Fibroblast of skin of abdomen (primary cell): ENCODE measurements at regions not wholly inside any gene's neighbourhood (a gene's known extent, or its start where the extent isn't known, plus 50 kb on each side); places are given as distances from the start of the nearest gene placed in this dataset.

ENCODE experiments used
- DNase-seq: peaks from one replicate; pipeline ENCODE4 v3.0.0-alpha.2; 2013

- no peak for DNase-seq
These were observed 579.6 kb downstream of the USP25 start for GRCh38 chr21:16309250-16309971.

GRCh38 chr21:16310176-16310575, 580.4 kb downstream of the USP25 start:
- no peak for DNase-seq

DNA sequence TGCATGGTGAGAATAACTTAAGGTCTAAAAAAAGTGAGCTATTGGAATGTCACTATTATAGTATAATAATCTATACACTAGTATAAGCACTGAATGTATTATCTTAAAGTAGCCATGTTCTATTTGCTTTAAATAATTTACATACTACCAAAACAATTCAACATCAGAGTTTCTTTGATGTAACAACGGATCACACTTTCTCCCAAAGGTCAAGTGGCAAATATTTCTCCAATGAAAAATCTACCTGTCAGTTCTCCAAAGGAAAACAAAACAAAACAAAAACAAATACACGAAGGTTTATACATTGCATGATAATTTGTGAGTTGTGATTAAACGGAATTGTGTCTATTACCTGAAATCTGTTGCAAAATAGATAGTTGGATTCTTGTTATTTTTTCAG, 581.4 kb downstream of the USP25 start:
- no peak for DNase-seq

GRCh38 chr21:16312321-16312720, 582.5 kb downstream of the USP25 start:
- peak; percentile 14 for DNase-seq

- no peak for DNase-seq
These were observed 585.4 kb downstream of the USP25 start for GRCh38 chr21:16315223-16315622.

GRCh38 chr21:16318651-16319300, 589.0 kb downstream of the USP25 start:
- no peak for DNase-seq

DNA sequence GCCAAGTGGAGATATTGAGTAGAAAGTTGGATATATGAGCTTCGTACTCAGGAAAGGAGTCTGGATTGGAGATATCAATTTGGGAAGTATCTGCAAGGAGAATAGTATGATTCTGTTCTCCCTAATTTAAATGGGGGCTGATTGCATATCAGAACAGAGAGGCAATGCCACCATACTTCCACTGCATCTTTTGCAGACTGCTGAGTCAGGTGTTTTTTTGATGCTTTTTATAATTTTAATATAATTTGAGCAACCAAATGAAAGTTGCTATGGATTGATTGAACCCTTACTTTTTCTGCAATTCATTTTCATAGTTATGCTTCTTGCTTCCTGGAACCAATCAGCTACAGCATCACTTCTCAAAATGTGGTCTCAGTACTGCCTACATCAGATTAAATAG, 590.3 kb downstream of the USP25 start:
- no peak for DNase-seq

- DNase-seq: no peak
These were observed 592.7 kb downstream of the USP25 start for GRCh38 chr21:16322454-16322853.

DNA sequence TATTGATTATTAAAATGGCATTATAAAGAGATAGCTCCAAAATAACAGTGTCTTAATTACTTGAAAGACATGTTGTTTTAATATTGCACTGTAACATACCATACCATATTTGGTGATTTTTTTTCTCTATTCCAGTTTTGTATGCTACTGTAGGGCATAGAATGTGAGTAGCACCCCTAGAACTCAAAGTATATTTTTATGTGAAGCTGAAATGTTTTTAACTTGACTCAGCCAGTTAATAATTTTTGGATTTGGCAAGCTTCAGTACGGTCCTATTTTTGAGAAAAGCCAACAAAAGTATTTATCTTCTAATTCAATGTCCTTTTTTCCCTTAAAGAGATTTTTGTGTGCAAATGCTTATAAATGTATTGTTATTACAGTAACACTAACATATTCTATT, 593.8 kb downstream of the USP25 start:
- peak; percentile 84 for DNase-seq

- DNase-seq: peak; percentile 44
These were observed 594.8 kb downstream of the USP25 start for GRCh38 chr21:16324630-16325029.

- DNase-seq: peak; percentile 77
These were observed 600.5 kb downstream of the USP25 start for GRCh38 chr21:16330082-16330907.

- DNase-seq: no peak
These were observed 601.1 kb downstream of the USP25 start for GRCh38 chr21:16330908-16331268.

DNA sequence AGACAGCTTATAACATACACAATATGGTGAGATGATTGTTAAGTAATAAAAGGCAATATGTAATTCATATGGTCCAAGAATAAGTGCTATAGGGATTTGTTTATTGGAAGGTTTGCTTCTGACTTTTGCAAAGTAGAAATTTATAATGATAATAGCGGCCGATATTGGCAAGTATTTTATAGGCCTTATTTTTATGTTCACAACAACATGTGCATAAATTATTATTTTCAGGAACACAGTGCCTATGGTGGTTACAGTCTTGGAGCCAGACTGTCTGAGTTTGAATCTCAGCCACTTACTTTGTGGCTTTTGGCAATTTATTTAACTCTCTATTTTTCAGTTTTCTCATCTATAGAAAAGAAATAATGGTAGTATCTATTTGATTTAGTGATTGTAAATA, 607.5 kb downstream of the USP25 start:
- DNase-seq: no peak

DNA sequence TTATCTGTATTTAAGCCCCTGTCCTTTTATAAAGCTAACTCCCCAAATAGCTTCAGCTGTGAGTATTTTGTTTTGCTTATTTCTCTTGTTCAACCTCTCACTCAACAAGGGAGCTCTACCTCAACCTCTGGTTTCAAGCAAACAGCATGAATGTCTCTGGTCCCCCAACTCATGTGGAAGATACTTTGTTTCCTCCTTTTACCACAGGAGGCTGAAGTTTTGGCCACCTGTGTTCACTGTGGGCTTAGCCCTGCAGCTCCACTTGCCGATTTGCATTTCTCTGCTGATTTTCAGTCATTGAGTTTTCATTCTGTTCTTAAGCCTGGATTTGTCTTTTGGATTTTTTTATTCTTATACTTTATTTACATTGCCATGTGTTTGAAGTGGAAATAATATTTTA, 613.1 kb downstream of the USP25 start:
- no peak for DNase-seq

- no peak for DNase-seq
These were observed 614.0 kb downstream of the USP25 start for GRCh38 chr21:16343776-16344175.

GRCh38 chr21:16345757-16346156, 616.0 kb downstream of the USP25 start:
- DNase-seq: no peak

DNA sequence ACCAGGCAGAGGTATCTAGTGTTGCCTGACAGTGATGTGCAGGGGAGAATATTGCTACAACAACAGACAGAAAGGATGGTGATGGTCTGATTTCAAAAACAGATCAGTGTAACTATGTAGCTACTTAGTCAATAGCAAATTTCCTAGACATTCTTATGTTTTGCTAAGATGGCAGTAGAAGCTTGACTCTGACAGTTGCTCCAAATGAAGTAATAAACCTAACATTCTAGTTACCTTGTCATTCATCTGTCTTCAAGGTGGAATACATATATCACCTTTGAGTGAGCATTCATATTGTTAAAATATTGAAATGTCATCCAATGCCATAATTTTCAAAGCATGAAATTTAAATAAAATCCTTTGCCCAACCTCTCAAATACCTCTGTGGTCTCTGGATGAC, 617.4 kb downstream of the USP25 start:
- DNase-seq: no peak

DNA sequence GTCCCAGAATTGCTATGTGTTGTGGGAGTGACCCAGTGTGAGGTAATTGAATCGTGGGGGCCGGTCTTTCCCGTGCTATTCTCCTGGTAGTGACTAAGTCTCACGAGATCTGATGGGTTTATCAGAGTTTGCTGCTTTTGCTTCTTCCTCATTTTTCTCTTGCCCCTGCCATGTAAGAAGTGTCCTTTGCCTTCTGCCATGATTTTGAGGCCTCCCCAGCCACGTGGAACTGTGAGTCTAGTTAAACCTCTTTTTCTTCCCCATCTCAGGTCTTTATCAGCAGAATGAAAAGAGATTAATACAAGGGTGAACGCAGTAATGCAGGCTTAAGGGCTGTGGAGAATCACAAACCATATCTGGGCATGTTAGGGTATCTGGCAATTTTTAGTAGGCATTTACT, 624.0 kb downstream of the USP25 start:
- DNase-seq: no peak

GRCh38 chr21:16357994-16358393, 628.2 kb downstream of the USP25 start:
- DNase-seq: no peak

GRCh38 chr21:16358784-16359183, 629.0 kb downstream of the USP25 start:
- DNase-seq: no peak

DNA sequence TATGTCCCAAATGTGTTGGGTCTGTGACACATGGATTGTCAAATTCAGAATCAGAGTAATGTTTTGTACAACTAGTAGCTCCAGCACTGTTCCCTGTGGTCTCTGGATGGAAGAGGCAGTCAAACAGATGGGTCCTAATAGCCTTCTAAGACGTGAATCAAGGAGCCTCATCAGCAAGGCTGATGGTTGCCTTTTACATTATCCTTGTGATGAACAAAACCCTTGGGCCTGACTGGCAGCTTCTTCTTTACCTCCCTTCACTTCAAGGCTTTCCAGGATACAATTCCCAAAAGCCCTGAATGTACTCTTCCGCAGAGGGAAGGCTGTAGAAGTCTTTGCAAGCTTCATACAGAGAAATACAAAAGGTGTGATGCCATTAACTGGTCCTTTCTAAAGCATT, 633.3 kb downstream of the USP25 start:
- no peak for DNase-seq

DNA sequence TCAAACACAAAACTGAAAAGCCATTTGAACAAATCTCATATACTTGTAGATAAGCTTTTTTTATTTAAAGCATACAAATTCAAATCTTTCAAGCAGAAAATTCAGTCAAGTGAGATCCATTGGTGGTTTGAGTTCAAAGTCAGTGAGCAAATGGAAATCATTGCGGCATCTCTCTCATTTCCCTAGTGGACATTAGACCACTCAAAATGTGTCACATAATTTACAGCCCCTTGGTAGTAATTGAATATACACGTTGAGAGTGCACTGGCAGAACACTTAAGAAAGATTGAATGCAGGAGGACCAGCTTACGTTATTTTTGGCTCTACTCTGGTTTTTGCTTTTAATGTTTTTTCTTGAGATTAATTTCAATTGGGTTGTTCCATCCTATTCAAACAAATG, 633.7 kb downstream of the USP25 start:
- DNase-seq: no peak

- no peak for DNase-seq
These were observed 636.4 kb downstream of the USP25 start for GRCh38 chr21:16366207-16366606.

DNA sequence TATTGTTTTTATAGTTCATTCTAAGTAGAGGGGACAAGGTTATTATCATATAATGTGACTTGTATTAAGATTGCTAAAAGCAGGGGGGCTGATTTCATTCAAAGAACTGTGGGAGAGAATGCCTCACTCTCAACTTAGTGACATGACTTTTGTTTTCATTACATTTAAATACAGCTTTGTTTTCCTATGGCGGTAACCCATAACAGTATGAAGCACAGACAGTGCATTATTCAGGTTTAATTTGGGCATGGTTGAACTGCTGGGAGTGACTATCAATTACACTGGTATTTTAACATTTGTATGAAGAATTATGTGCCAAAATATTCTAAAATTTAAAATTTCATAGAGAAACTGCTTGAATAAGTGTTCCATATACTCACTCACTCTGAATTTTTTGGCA, 637.3 kb downstream of the USP25 start:
- no peak for DNase-seq
